GM12878 (cell line): ENCODE measurements at regions not wholly inside any gene's neighbourhood (a gene's known extent, or its start where the extent isn't known, plus 50 kb on each side); places are given as distances from the start of the nearest gene placed in this dataset.

Source experiments
- ATAC-seq: fragments of 200-7000 bp; cut with Tn5 transposase; 3 replicates; pipeline ENCODE4 v1.9.1; 2020; ENCODE audit warnings: mild to moderate bottlenecking, moderate library complexity
- BruUV-seq: library from RNA; stranded (reverse); fragments of 400-500 nt; replicated peaks from 2 replicates; lab custom pipeline; 2021; lab: Mats Ljungman, UMichigan
- CTCF ChIA-PET: fragments of 300-600 bp; sonication (Branson Sonifier 250); formaldehyde crosslinking; extraction: SDS; loops from one replicate; lab custom pipeline; 2021; ENCODE audit warnings: inconsistent platforms; lab: Yijun Ruan, JAX
- POLR2A ChIA-PET: fragments of 350-600 bp; formaldehyde crosslinking; extraction: SDS; loops from one replicate; lab custom pipeline; 2021; ENCODE audit warnings: inconsistent platforms; lab: Charles Lee
- RAD21 ChIA-PET: fragments of 300-600 bp; sonication (Branson Sonifier 250); formaldehyde crosslinking; loops from one replicate; lab custom pipeline; 2023; ENCODE audit warnings: antibody characterized with exemption; ENCODE audit not compliant: unreplicated experiment; lab: Charles Lee
- SMC1A ChIA-PET: fragments of 300-600 bp; sonication (Branson Sonifier 250); formaldehyde crosslinking; loops from one replicate; lab custom pipeline; 2023; ENCODE audit not compliant: unreplicated experiment, uncharacterized antibody; lab: Charles Lee
- DNase-seq: peaks from one replicate; pipeline ENCODE4 v3.0.0-alpha.2; 2011; ENCODE audit warnings: low read depth, low spot score
- FAIRE-seq: peaks from 3 replicates; lab custom pipeline; 2011; peaks lifted over from hg19 to GRCh38; lab: Jason Lieb, UNC
- H2AFZ ChIP-seq: 2 replicates; pipeline ENCODE4 v1.6.0; 2011; ENCODE audit warnings: low read depth, low read length, control low read depth; ENCODE audit not compliant: control insufficient read depth
- H3K27ac ChIP-seq: 2 replicates; pipeline ENCODE4 v1.5.1; 2011; ENCODE audit warnings: control low read depth; ENCODE audit not compliant: control insufficient read depth, insufficient read depth
- H3K27me3 ChIP-seq, 2 experiments: replicated peaks in 1 of 2; 2 replicates each; pipeline versions ENCODE4 v1.6.0 to v1.6.1; 2011; ENCODE audit warnings: low read length in 1 of 2; ENCODE audit not compliant: control insufficient read depth in 2 of 2, insufficient read depth in 2 of 2
- H3K36me3 ChIP-seq, 2 experiments: 2 replicates each; pipeline ENCODE4 v1.5.1; 2011; ENCODE audit warnings: low read length in 1 of 2; ENCODE audit not compliant: control insufficient read depth in 2 of 2, insufficient read depth in 2 of 2
- H3K4me1 ChIP-seq: 2 replicates; pipeline ENCODE4 v1.6.1; 2011; ENCODE audit warnings: mild to moderate bottlenecking, low read length, moderate library complexity, mixed read lengths; ENCODE audit not compliant: control insufficient read depth, insufficient read depth
- H3K4me2 ChIP-seq: 2 replicates; pipeline ENCODE4 v1.6.0; 2011; ENCODE audit warnings: control low read depth; ENCODE audit not compliant: control insufficient read depth, insufficient read depth
- H3K4me3 ChIP-seq: fragments of 200-600 bp; sonication (generic); 2 replicates; pipeline ENCODE4 v1.5.1; 2016
- H3K79me2 ChIP-seq: 2 replicates; pipeline ENCODE4 v1.6.0; 2011; ENCODE audit warnings: low read length; ENCODE audit not compliant: control insufficient read depth, insufficient read depth
- H3K9ac ChIP-seq: 2 replicates; pipeline ENCODE4 v1.8.0; 2011; ENCODE audit warnings: low read length, control low read depth, mixed read lengths; ENCODE audit not compliant: control insufficient read depth, insufficient read depth
- H3K9me3 ChIP-seq: replicated peaks from 3 replicates; pipeline ENCODE4 v1.5.1; 2011; ENCODE audit warnings: mild to moderate bottlenecking, low read length; ENCODE audit not compliant: control insufficient read depth, insufficient read depth
- H4K20me1 ChIP-seq: 2 replicates; pipeline ENCODE4 v1.6.0; 2011; ENCODE audit not compliant: control insufficient read depth, insufficient read depth
- CBX5 ChIP-seq: sonication (generic); IDR thresholded peaks from 2 replicates; pipeline ENCODE4 v1.6.1; 2016; ENCODE audit warnings: low read depth, moderate library complexity, mild to moderate bottlenecking, inconsistent platforms
- CREB1 ChIP-seq: IDR thresholded peaks from 2 replicates; pipeline ENCODE4 v1.6.1; 2012; ENCODE audit warnings: low read depth, mild to moderate bottlenecking, inconsistent platforms
- KAT2A ChIP-seq: conservative IDR thresholded peaks from 2 replicates; pipeline ENCODE4 v1.6.1; 2011; ENCODE audit warnings: low read depth, low read length; ENCODE audit not compliant: control insufficient read depth
- PAX5 ChIP-seq: IDR thresholded peaks from 2 replicates; pipeline ENCODE4 v1.6.1; 2011; ENCODE audit warnings: low read depth, low read length, borderline replicate concordance
- TARDBP ChIP-seq: IDR thresholded peaks from 2 replicates; pipeline ENCODE4 v1.6.1; 2016; ENCODE audit warnings: borderline replicate concordance
- ZSCAN29 ChIP-seq: fragments of 450-650 bp; IDR thresholded peaks from 2 replicates; pipeline ENCODE4 v1.6.1; 2017; ENCODE audit warnings: mild to moderate bottlenecking, moderate library complexity
- WGBS: methylation state at CpG from one replicate; pipeline ENCODE4 v1.1.6; 2016; ENCODE audit warnings: low lambda C conversion rate; ENCODE audit not compliant: insufficient replicate concordance, insufficient coverage; ENCODE audit errors: missing lambda C conversion rate; 5-methylcytosine and 5-hydroxymethylcytosine counted together
- in situ Hi-C: fragments of 300-500 bp; cut with MboI; formaldehyde crosslinking; loops from 9 replicates; pipeline ENCODE4 v1.14.3; 2018; ENCODE audit warnings: mixed read lengths
- intact Hi-C: fragments of 100-400 bp; cut with micrococcal nuclease; formaldehyde crosslinking; loops from one replicate; pipeline ENCODE4 v1.14.2; 2022; ENCODE audit not compliant: unreplicated experiment
- TF ChIP-seq, protein P1 (sequence below): IDR thresholded peaks from 2 replicates; pipeline ENCODE4 v1.6.1; 2012; ENCODE audit warnings: low read depth, low read length, improper control_type of control experiment
- TF ChIP-seq, protein P2 (sequence below): IDR thresholded peaks from 2 replicates; pipeline ENCODE4 v1.6.1; 2012; ENCODE audit warnings: improper control_type of control experiment, low read depth, low read length; ENCODE audit not compliant: insufficient replicate concordance

DNA sequence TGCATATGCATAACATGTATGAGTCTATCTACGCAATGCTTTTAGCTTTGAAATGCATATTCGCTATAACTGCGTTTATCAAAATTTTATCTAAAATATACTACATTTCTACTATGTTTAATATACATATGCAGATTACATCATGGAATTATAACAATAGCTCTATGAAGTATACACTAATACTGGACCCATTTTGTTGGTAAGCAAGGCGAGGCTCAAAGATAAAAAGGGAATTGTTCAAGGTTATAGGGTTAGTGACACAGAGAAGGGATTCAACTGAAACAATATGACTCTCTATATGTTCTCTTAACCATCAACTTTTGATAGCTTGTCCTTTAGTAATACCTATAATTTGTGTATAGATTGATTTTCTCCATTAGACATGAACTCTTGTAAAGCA lies 60.9 kb upstream of the SMIM36 start:
- H3K27ac ChIP-seq = no peak overlapping the region
- no peak for FAIRE-seq
- SMC1A ChIA-PET = interaction anchor here (1.0 to 1.7 kb wide), 3 partner anchors 9 to 146 kb away, joined by 4 to 8 read pairs (median 4); no protein-coding TSS in a partner anchor
- H3K4me3 ChIP-seq = no peak overlapping the region
- no peaks in the 10 kb centered on the region for H3K36me3 ChIP-seq
- in situ Hi-C loops (no loop called here), intact Hi-C loops (no loop called here)
- no peak overlapping the region for H3K4me2 ChIP-seq
- no peaks in the 10 kb centered on the region; the same call in 2 of the 3 replicates for H3K9me3 ChIP-seq
- no peak for DNase-seq
- CTCF ChIA-PET = interaction anchor here (0.7 to 1.2 kb wide), 2 partner anchors 9 to 54 kb away, joined by 3 read pairs; no protein-coding TSS in a partner anchor
- TF ChIP-seq CREB1 = no peak
- TF ChIP-seq, protein P1, sequence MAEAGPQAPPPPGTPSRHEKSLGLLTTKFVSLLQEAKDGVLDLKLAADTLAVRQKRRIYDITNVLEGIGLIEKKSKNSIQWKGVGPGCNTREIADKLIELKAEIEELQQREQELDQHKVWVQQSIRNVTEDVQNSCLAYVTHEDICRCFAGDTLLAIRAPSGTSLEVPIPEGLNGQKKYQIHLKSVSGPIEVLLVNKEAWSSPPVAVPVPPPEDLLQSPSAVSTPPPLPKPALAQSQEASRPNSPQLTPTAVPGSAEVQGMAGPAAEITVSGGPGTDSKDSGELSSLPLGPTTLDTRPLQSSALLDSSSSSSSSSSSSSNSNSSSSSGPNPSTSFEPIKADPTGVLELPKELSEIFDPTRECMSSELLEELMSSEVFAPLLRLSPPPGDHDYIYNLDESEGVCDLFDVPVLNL = no peak
- no peak for TF ChIP-seq KAT2A
- no peak for TF ChIP-seq ZSCAN29
- no peak for TF ChIP-seq TARDBP
- TF ChIP-seq, protein P2, sequence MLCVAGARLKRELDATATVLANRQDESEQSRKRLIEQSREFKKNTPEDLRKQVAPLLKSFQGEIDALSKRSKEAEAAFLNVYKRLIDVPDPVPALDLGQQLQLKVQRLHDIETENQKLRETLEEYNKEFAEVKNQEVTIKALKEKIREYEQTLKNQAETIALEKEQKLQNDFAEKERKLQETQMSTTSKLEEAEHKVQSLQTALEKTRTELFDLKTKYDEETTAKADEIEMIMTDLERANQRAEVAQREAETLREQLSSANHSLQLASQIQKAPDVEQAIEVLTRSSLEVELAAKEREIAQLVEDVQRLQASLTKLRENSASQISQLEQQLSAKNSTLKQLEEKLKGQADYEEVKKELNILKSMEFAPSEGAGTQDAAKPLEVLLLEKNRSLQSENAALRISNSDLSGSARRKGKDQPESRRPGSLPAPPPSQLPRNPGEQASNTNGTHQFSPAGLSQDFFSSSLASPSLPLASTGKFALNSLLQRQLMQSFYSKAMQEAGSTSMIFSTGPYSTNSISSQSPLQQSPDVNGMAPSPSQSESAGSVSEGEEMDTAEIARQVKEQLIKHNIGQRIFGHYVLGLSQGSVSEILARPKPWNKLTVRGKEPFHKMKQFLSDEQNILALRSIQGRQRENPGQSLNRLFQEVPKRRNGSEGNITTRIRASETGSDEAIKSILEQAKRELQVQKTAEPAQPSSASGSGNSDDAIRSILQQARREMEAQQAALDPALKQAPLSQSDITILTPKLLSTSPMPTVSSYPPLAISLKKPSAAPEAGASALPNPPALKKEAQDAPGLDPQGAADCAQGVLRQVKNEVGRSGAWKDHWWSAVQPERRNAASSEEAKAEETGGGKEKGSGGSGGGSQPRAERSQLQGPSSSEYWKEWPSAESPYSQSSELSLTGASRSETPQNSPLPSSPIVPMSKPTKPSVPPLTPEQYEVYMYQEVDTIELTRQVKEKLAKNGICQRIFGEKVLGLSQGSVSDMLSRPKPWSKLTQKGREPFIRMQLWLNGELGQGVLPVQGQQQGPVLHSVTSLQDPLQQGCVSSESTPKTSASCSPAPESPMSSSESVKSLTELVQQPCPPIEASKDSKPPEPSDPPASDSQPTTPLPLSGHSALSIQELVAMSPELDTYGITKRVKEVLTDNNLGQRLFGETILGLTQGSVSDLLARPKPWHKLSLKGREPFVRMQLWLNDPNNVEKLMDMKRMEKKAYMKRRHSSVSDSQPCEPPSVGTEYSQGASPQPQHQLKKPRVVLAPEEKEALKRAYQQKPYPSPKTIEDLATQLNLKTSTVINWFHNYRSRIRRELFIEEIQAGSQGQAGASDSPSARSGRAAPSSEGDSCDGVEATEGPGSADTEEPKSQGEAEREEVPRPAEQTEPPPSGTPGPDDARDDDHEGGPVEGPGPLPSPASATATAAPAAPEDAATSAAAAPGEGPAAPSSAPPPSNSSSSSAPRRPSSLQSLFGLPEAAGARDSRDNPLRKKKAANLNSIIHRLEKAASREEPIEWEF = no peak
- no peak for TF ChIP-seq CBX5
- no peak for TF ChIP-seq PAX5
- no peaks in the 10 kb centered on the region for H4K20me1 ChIP-seq
- 58% methylated on average over 4 of the region's 4 CpGs for WGBS
- no peaks in the 10 kb centered on the region for H3K79me2 ChIP-seq
- peaks cover 0 to 2% of the 10 kb centered on the region in 2 experiments; a peak in 2 of 4 replicates for H3K27me3 ChIP-seq
- no peak for ATAC-seq
- POLR2A ChIA-PET = no interaction called here
- RAD21 ChIA-PET = no interaction called here
- no peak overlapping the region for H3K9ac ChIP-seq
- H3K4me1 ChIP-seq = peaks cover 9% of the 10 kb centered on the region
- BruUV-seq = no TSS peak
- no peak overlapping the region for H2AFZ ChIP-seq
